HL-60 (cell line): ENCODE measurements at regions not wholly inside any gene's neighbourhood (a gene's known extent, or its start where the extent isn't known, plus 50 kb on each side); places are given as distances from the start of the nearest gene placed in this dataset.

ENCODE experiments used
- CTCF ChIP-seq: IDR thresholded peaks from one replicate; pipeline ENCODE4 v1.5.1; 2011; ENCODE audit warnings: low read length, control low read depth, inconsistent platforms; ENCODE audit not compliant: insufficient read depth
- POLR2AphosphoS5 ChIP-seq: IDR thresholded peaks from 2 replicates; pipeline ENCODE4 v1.6.1; 2012; ENCODE audit warnings: low read depth
- SPI1 ChIP-seq: IDR thresholded peaks from 2 replicates; pipeline ENCODE4 v1.6.1; 2012; ENCODE audit warnings: low read depth, mild to moderate bottlenecking, borderline replicate concordance

GRCh38 chr2:57550912-57551311, 495.7 kb upstream of the VRK2 start:
- no peak for TF ChIP-seq CTCF
- no peak for TF ChIP-seq POLR2AphosphoS5
- no peak for TF ChIP-seq SPI1
